IMR-90 (cell line): ENCODE measurements at regions not wholly inside any gene's neighbourhood (a gene's known extent, or its start where the extent isn't known, plus 50 kb on each side); places are given as distances from the start of the nearest gene placed in this dataset.

Experiments
- ATAC-seq: fragments of 200-7000 bp; cut with Tn5 transposase; 2 replicates; pipeline ENCODE4 v1.9.1; 2020; ENCODE audit warnings: low read depth, mild to moderate bottlenecking, moderate library complexity
- BruUV-seq: library from RNA; stranded (reverse); fragments of 400-500 nt; replicated peaks from 2 replicates; lab custom pipeline; 2021; lab: Mats Ljungman, UMichigan
- CTCF ChIA-PET: fragments of 300-600 bp; formaldehyde crosslinking; extraction: SDS; loops from one replicate; lab custom pipeline; 2021; ENCODE audit warnings: antibody characterized with exemption; lab: Yijun Ruan, JAX
- POLR2A ChIA-PET: fragments of 300-600 bp; sonication (Branson Sonifier 250); formaldehyde crosslinking; loops from one replicate; lab custom pipeline; 2022; ENCODE audit warnings: antibody characterized with exemption; ENCODE audit not compliant: unreplicated experiment; lab: Charles Lee
- DNase-seq: peaks from one replicate; pipeline ENCODE4 v3.0.0; 2013
- H2AFZ ChIP-seq: replicated peaks from 2 replicates; pipeline ENCODE3; 2013; ENCODE audit warnings: low read length, mild to moderate bottlenecking; ENCODE audit not compliant: poor library complexity
- H2AK5ac ChIP-seq: 2 replicates; pipeline ENCODE4 v1.6.1; 2013; ENCODE audit warnings: low read depth, low read length, inconsistent platforms
- H2AK9ac ChIP-seq: replicated peaks from 2 replicates; pipeline ENCODE3; 2013; ENCODE audit warnings: mild to moderate bottlenecking, low read depth, low read length, moderate library complexity; ENCODE audit not compliant: poor library complexity
- H2BK120ac ChIP-seq: 2 replicates; pipeline ENCODE4 v1.6.1; 2013; ENCODE audit warnings: low read depth, low read length, inconsistent platforms
- H2BK15ac ChIP-seq: 3 replicates; pipeline ENCODE4 v1.6.1; 2013; ENCODE audit warnings: low read depth, low read length, inconsistent platforms
- H2BK20ac ChIP-seq: 2 replicates; pipeline ENCODE4 v1.6.1; 2013; ENCODE audit warnings: low read depth, mild to moderate bottlenecking, inconsistent platforms, low read length, moderate library complexity
- H2BK5ac ChIP-seq: 2 replicates; pipeline ENCODE4 v1.6.1; 2013; ENCODE audit warnings: mild to moderate bottlenecking, low read depth, low read length, inconsistent platforms; ENCODE audit not compliant: poor library complexity, severe bottlenecking
- H3K14ac ChIP-seq: replicated peaks from 2 replicates; pipeline ENCODE4 v1.6.1; 2013; ENCODE audit warnings: low read depth, low read length, inconsistent platforms
- H3K18ac ChIP-seq: 2 replicates; pipeline ENCODE4 v1.6.1; 2013; ENCODE audit warnings: low read depth, low read length, control low read depth
- H3K23ac ChIP-seq: 2 replicates; pipeline ENCODE4 v1.6.1; 2013; ENCODE audit warnings: low read depth, low read length, inconsistent platforms
- H3K27ac ChIP-seq: 2 replicates; pipeline ENCODE4 v1.5.1; 2013; ENCODE audit warnings: mild to moderate bottlenecking, control low read depth, low read length; ENCODE audit not compliant: insufficient read depth
- H3K27me3 ChIP-seq: 2 replicates; pipeline ENCODE4 v1.6.1; 2013; ENCODE audit warnings: low read length; ENCODE audit not compliant: control insufficient read depth, insufficient read depth
- H3K36me3 ChIP-seq: 2 replicates; pipeline ENCODE4 v1.6.1; 2013; ENCODE audit warnings: low read length, mixed read lengths; ENCODE audit not compliant: control insufficient read depth, insufficient read depth
- H3K4ac ChIP-seq: 2 replicates; pipeline ENCODE4 v1.6.1; 2013; ENCODE audit warnings: low read depth, low read length, inconsistent platforms
- H3K4me1 ChIP-seq: 2 replicates; pipeline ENCODE4 v1.6.1; 2013; ENCODE audit warnings: low read length, mixed read lengths; ENCODE audit not compliant: control insufficient read depth, insufficient read depth
- H3K4me2 ChIP-seq: 2 replicates; pipeline ENCODE4 v1.6.1; 2013; ENCODE audit warnings: low read depth, mild to moderate bottlenecking, control low read depth, low read length, moderate library complexity
- H3K4me3 ChIP-seq: 2 replicates; pipeline ENCODE4 v1.5.1; 2013; ENCODE audit warnings: low read depth, mild to moderate bottlenecking, control low read depth, low read length, moderate library complexity; ENCODE audit not compliant: insufficient read depth
- H3K56ac ChIP-seq: 2 replicates; pipeline ENCODE4 v1.6.1; 2013; ENCODE audit warnings: low read length, inconsistent platforms; ENCODE audit not compliant: insufficient read depth; ENCODE audit errors: extremely low read depth
- H3K79me1 ChIP-seq, 2 experiments: 2 replicates each; pipeline ENCODE4 v1.6.1; 2013; ENCODE audit warnings: low read length in 2 of 2, inconsistent platforms in 1 of 2, low read depth in 1 of 2
- H3K9ac ChIP-seq: 2 replicates; pipeline ENCODE4 v1.6.1; 2013; ENCODE audit warnings: low read depth, low read length, control low read depth
- H3K9me1 ChIP-seq: 2 replicates; pipeline ENCODE4 v1.6.1; 2013; ENCODE audit warnings: low read length, inconsistent platforms; ENCODE audit not compliant: insufficient read depth
- H3K9me3 ChIP-seq: 2 replicates; pipeline ENCODE4 v1.6.1; 2013; ENCODE audit warnings: low read length; ENCODE audit not compliant: control insufficient read depth, insufficient read depth
- H4K20me1 ChIP-seq: 2 replicates; pipeline ENCODE4 v1.6.1; 2013; ENCODE audit warnings: low read length, inconsistent platforms; ENCODE audit not compliant: insufficient read depth
- H4K5ac ChIP-seq: 2 replicates; pipeline ENCODE4 v1.6.1; 2013; ENCODE audit warnings: mild to moderate bottlenecking, low read depth, low read length, control low read depth
- H4K8ac ChIP-seq, 2 experiments: 2 replicates each; pipeline ENCODE4 v1.6.1; 2013; ENCODE audit warnings: low read depth in 2 of 2, low read length in 2 of 2, control low read depth in 1 of 2, inconsistent platforms in 1 of 2
- H4K91ac ChIP-seq: 2 replicates; pipeline ENCODE4 v1.6.1; 2013; ENCODE audit warnings: low read depth, low read length, inconsistent platforms; ENCODE audit not compliant: insufficient read depth
- BHLHE40 ChIP-seq: fragments of 150-350 bp; IDR thresholded peaks from 2 replicates; pipeline ENCODE4 v1.6.1; 2016; ENCODE audit warnings: mild to moderate bottlenecking, low read depth, low read length
- CEBPB ChIP-seq: IDR thresholded peaks from 2 replicates; pipeline ENCODE4 v1.6.1; 2012; ENCODE audit warnings: low read depth, low read length, improper control_type of control experiment
- CHD1 ChIP-seq: IDR thresholded peaks from 2 replicates; pipeline ENCODE4 v1.6.1; 2012; ENCODE audit warnings: low read depth, low read length, improper control_type of control experiment
- FOS ChIP-seq: fragments of 150-350 bp; IDR thresholded peaks from 2 replicates; pipeline ENCODE4 v1.6.1; 2016; ENCODE audit warnings: low read depth, low read length
- MAFK ChIP-seq: IDR thresholded peaks from 2 replicates; pipeline ENCODE4 v1.6.1; 2012; ENCODE audit warnings: low read depth, low read length, improper control_type of control experiment
- MAZ ChIP-seq: IDR thresholded peaks from 2 replicates; pipeline ENCODE4 v1.6.1; 2012; ENCODE audit warnings: low read depth, mild to moderate bottlenecking, low read length, improper control_type of control experiment, moderate library complexity, borderline replicate concordance
- MXI1 ChIP-seq: IDR thresholded peaks from 2 replicates; pipeline ENCODE4 v1.6.1; 2012; ENCODE audit warnings: low read depth, mild to moderate bottlenecking, low read length, moderate library complexity, borderline replicate concordance
- NFE2L2 ChIP-seq: fragments of 150-350 bp; IDR thresholded peaks from 2 replicates; pipeline ENCODE4 v1.6.1; 2016; ENCODE audit warnings: low read depth, mild to moderate bottlenecking, low read length
- POLR2A ChIP-seq: IDR thresholded peaks from 2 replicates; pipeline ENCODE4 v1.6.1; 2012; ENCODE audit warnings: mild to moderate bottlenecking, low read depth, low read length
- RAD21 ChIP-seq: IDR thresholded peaks from 2 replicates; pipeline ENCODE4 v1.6.1; 2012; ENCODE audit warnings: low read length, improper control_type of control experiment
- RCOR1 ChIP-seq: IDR thresholded peaks from 2 replicates; pipeline ENCODE4 v1.6.1; 2012; ENCODE audit warnings: mild to moderate bottlenecking, low read length, improper control_type of control experiment; ENCODE audit not compliant: insufficient replicate concordance
- SMC3 ChIP-seq: fragments of 150-350 bp; IDR thresholded peaks from 2 replicates; pipeline ENCODE4 v1.6.1; 2016; ENCODE audit warnings: low read depth, mild to moderate bottlenecking, antibody characterized with exemption, low read length, moderate library complexity
- WGBS, 2 experiments: methylation state at CpG; one replicate each; pipeline versions ENCODE4 v1.1.5 to v1.1.7; 2013; ENCODE audit warnings: missing lambda C conversion rate in 2 of 2; ENCODE audit not compliant: insufficient read length in 1 of 2; ENCODE audit errors: extremely low coverage in 2 of 2; 5-methylcytosine and 5-hydroxymethylcytosine counted together
- dilution Hi-C: fragments of 300-500 bp; cut with HindIII; formaldehyde crosslinking; loops from one replicate; pipeline ENCODE4 v1.14.3; 2018; ENCODE audit warnings: low sequenced_read_pairs; ENCODE audit not compliant: unreplicated experiment
- in situ Hi-C: fragments of 300-500 bp; cut with MboI; formaldehyde crosslinking; loops from 3 replicates; pipeline ENCODE4 v1.14.3; 2019; ENCODE audit warnings: low sequenced_read_pairs, inconsistent platforms, mixed read lengths
- intact Hi-C: fragments of 100-400 bp; cut with micrococcal nuclease; formaldehyde crosslinking; loops from 2 replicates; pipeline ENCODE4 v1.10.0; 2022
- TF ChIP-seq, protein P1 (sequence below): fragments of 150-350 bp; IDR thresholded peaks from 2 replicates; pipeline ENCODE4 v1.6.1; 2017; ENCODE audit warnings: mild to moderate bottlenecking, antibody characterized with exemption, low read length, low read depth
- TF ChIP-seq, protein P2 (sequence below): fragments of 150-350 bp; IDR thresholded peaks from 2 replicates; pipeline ENCODE4 v1.6.1; 2016; ENCODE audit warnings: low read depth, mild to moderate bottlenecking, low read length, moderate library complexity, borderline replicate concordance

DNA sequence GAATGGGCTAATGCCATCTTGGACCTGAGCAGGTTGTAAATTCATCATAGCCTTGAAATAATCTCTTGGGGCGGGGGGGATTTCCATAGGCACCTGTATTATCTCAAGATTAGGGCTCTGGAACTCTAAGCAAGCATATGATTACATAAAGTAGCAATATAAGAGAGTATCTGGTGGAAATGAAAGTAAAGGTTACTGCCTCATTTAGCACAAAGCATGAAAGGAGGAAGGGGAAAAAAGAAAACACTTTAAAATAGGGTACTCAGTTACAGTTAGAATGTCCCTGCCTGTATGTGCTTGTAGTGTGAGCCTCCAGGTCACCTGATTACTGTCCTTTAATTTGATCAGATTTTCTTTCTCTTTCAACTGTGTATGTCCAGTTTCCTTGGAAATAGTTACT is 1079.7 kb upstream of the CDH18 start:
- POLR2A ChIA-PET, result no interaction called here
- in situ Hi-C loops (no loop called here), dilution Hi-C loops (no loop called here), intact Hi-C loops (no loop called here)
- TF ChIP-seq POLR2A (no peak), NFE2L2 (no peak), MXI1 (no peak), SMC3 (no peak), BHLHE40 (no peak), RAD21 (no peak), MAZ (no peak), FOS (no peak), RCOR1 (no peak), CEBPB (no peak), MAFK (no peak), CHD1 (no peak)
- TF ChIP-seq, protein P1, sequence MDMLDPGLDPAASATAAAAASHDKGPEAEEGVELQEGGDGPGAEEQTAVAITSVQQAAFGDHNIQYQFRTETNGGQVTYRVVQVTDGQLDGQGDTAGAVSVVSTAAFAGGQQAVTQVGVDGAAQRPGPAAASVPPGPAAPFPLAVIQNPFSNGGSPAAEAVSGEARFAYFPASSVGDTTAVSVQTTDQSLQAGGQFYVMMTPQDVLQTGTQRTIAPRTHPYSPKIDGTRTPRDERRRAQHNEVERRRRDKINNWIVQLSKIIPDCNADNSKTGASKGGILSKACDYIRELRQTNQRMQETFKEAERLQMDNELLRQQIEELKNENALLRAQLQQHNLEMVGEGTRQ, result no peak
- TF ChIP-seq, protein P2, sequence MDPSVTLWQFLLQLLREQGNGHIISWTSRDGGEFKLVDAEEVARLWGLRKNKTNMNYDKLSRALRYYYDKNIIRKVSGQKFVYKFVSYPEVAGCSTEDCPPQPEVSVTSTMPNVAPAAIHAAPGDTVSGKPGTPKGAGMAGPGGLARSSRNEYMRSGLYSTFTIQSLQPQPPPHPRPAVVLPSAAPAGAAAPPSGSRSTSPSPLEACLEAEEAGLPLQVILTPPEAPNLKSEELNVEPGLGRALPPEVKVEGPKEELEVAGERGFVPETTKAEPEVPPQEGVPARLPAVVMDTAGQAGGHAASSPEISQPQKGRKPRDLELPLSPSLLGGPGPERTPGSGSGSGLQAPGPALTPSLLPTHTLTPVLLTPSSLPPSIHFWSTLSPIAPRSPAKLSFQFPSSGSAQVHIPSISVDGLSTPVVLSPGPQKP, result no peak
- H2BK20ac ChIP-seq, result no peak overlapping the region
- H3K79me1 ChIP-seq, result no peaks in the 10 kb centered on the region
- no CpG with 5 or more reads among the region's 1 CpG for WGBS, 2 experiments
- H4K20me1 ChIP-seq, result no peaks in the 10 kb centered on the region
- H2BK120ac ChIP-seq, result no peak overlapping the region
- H3K27ac ChIP-seq, result no peak overlapping the region
- no peaks in the 10 kb centered on the region for H3K9me1 ChIP-seq
- no peak overlapping the region for H3K4me2 ChIP-seq
- H3K36me3 ChIP-seq, result no peaks in the 10 kb centered on the region
- BruUV-seq, result no TSS peak
- no peak overlapping the region for H4K8ac ChIP-seq
- no peak overlapping the region for H2AFZ ChIP-seq
- no peak overlapping the region for H2AK5ac ChIP-seq
- H3K4me3 ChIP-seq, result no peak overlapping the region
- no peaks in the 10 kb centered on the region for H3K4me1 ChIP-seq
- H2AK9ac ChIP-seq, result no peak overlapping the region
- H3K9me3 ChIP-seq, result peaks cover 8% of the 10 kb centered on the region
- no peak overlapping the region for H3K18ac ChIP-seq
- H3K56ac ChIP-seq, result no peak overlapping the region
- no peak overlapping the region for H3K23ac ChIP-seq
- no peak overlapping the region for H4K5ac ChIP-seq
- no peak overlapping the region for H3K4ac ChIP-seq
- no peaks in the 10 kb centered on the region for H3K27me3 ChIP-seq
- CTCF ChIA-PET, result no interaction called here
- H2BK5ac ChIP-seq, result no peak overlapping the region
- H4K91ac ChIP-seq, result no peak overlapping the region
- no peak overlapping the region for H3K14ac ChIP-seq
- DNase-seq, result no peak
- no peak for ATAC-seq
- no peak overlapping the region for H3K9ac ChIP-seq
- no peak overlapping the region for H2BK15ac ChIP-seq
